ENCODE measurements at regions not wholly inside any gene's neighbourhood (a gene's known extent, or its start where the extent isn't known, plus 50 kb on each side); places are given as distances from the start of the nearest gene placed in this dataset.

DNA sequence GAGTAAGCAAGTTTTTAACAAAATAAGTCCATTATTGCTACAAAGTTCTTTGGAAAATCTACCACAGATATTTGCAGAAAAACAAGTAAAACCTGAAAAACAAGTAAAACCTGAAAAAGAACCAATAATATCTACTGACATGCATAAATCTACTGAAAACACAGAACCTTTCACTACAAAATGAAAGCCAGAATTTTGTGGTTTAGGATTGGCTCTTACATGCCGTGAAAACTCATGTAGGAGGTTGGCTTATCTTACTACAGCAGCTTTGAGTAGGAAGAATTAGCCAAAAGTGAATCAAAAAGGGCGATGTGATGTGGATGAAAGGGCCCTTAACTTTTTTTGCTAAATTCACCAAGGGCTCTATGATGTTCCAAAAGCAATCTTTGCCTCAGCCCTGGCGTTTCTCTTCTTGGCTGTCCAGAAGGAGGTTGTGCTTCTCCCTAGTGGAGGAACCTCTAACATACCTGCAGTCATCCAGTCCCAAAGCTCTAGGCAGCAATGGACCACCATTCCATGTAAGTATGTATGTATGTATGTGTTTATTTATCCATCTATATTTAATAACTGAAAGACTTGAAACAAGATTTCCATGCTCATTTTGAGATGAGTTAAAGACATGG lies 93.5 kb upstream of the ZNF804B start:
- Histone ChIP-seq H3K4me2 (ENCODE audit: low read depth, low read length) (no peak overlapping the region), H3K4me3 (replicated peaks in 1 of 3; ENCODE audit: insufficient read depth in 1 of 3, low read depth in 2 of 3, low read length in 3 of 3) (no peak overlapping the region), H2AFZ (ENCODE audit: low read length) (no peak overlapping the region), H3K9ac (ENCODE audit: insufficient read depth, low read depth, low read length) (no peak overlapping the region), H3K4me1 (ENCODE audit: insufficient read depth, low read length) (no peaks in the 10 kb centered on the region), H4K20me1 (ENCODE audit: insufficient read depth, low read length) (no peaks in the 10 kb centered on the region), H3K79me2 (ENCODE audit: insufficient read depth, low read length) (no peaks in the 10 kb centered on the region), H3K27me3 (ENCODE audit: control insufficient read depth in 1 of 2, insufficient read depth in 2 of 2, low read length in 2 of 2) (no peaks in the 10 kb centered on the region), H3K9me3 (ENCODE audit: low read length) (no peaks in the 10 kb centered on the region), H3K36me3 (replicated peaks in 1 of 2; ENCODE audit: control insufficient read depth in 1 of 2, insufficient read depth in 2 of 2, low read length in 2 of 2) (no peaks in the 10 kb centered on the region), H3K27ac (ENCODE audit: extremely low read length, insufficient read depth, low read length) (no peak overlapping the region)
- CTCF ChIA-PET (ENCODE audit: low intra/inter-chr PET ratio, low total read pairs), result no interaction called here
- intact Hi-C loops (cut with micrococcal nuclease; ENCODE audit: unreplicated experiment), result no loop called here
- in situ Hi-C loops (cut with HindIII; ENCODE audit: extremely low pct_ligation_motif_present, low pct_unique_long_range_greater_than_20kb), result no loop called here
- DNase-seq (ENCODE audit: low spot score), result no peak
- ATAC-seq, result no peak
- TF ChIP-seq ZNF468 (CRISPR knock-in tag; IDR thresholded peaks at IDR 0.05) (no peak), ZNF101 (CRISPR knock-in tag; IDR thresholded peaks at IDR 0.05; ENCODE audit: borderline replicate concordance, low read depth) (no peak)
- 0% methylated on average over 3 of the region's 3 CpGs for WGBS (ENCODE audit: low lambda C conversion rate)
- POLR2A ChIA-PET, result no interaction called here
- no peak for FAIRE-seq
- no TSS peak for BruUV-seq (replicated peaks)

- WGBS (ENCODE audit: low lambda C conversion rate), result 0% methylated on average over 1 of the region's 1 CpG
- H3K36me3 ChIP-seq (replicated peaks in 1 of 2; ENCODE audit: control insufficient read depth in 1 of 2, insufficient read depth in 2 of 2, low read length in 2 of 2), result no peaks in the 10 kb centered on the region
- no peaks in the 10 kb centered on the region for H3K79me2 ChIP-seq (ENCODE audit: insufficient read depth, low read length)
- FAIRE-seq, result no peak
- ATAC-seq, result no peak
- no peaks in the 10 kb centered on the region for H3K9me3 ChIP-seq (ENCODE audit: low read length)
- H3K4me1 ChIP-seq (ENCODE audit: insufficient read depth, low read length), result no peaks in the 10 kb centered on the region
- no peaks in the 10 kb centered on the region for H3K27me3 ChIP-seq (ENCODE audit: control insufficient read depth in 1 of 2, insufficient read depth in 2 of 2, low read length in 2 of 2)
- H3K27ac ChIP-seq (ENCODE audit: extremely low read length, insufficient read depth, low read length), result no peak overlapping the region
- CTCF ChIA-PET (ENCODE audit: low intra/inter-chr PET ratio, low total read pairs), result no interaction called here
- in situ Hi-C loops (cut with HindIII; ENCODE audit: extremely low pct_ligation_motif_present, low pct_unique_long_range_greater_than_20kb), result no loop called here
- no peak overlapping the region for H3K4me3 ChIP-seq (replicated peaks in 1 of 3; ENCODE audit: insufficient read depth in 1 of 3, low read depth in 2 of 3, low read length in 3 of 3)
- no peak overlapping the region for H2AFZ ChIP-seq (ENCODE audit: low read length)
- no peak overlapping the region for H3K4me2 ChIP-seq (ENCODE audit: low read depth, low read length)
- intact Hi-C loops (cut with micrococcal nuclease; ENCODE audit: unreplicated experiment), result no loop called here
- no peak for TF ChIP-seq FOXC1 (CRISPR knock-in tag; IDR thresholded peaks at IDR 0.05; ENCODE audit: borderline replicate concordance)
- POLR2A ChIA-PET, result no interaction called here
- H4K20me1 ChIP-seq (ENCODE audit: insufficient read depth, low read length), result no peaks in the 10 kb centered on the region
- BruUV-seq (replicated peaks), result no TSS peak
- no peak overlapping the region for H3K9ac ChIP-seq (ENCODE audit: insufficient read depth, low read depth, low read length)
- no peak for DNase-seq (ENCODE audit: low spot score)
These were observed 94.8 kb upstream of the ZNF804B start for GRCh38 chr7:88664630-88665233.
